Endothelial cell of umbilical vein (primary cell): ENCODE measurements at regions not wholly inside any gene's neighbourhood (a gene's known extent, or its start where the extent isn't known, plus 50 kb on each side); places are given as distances from the start of the nearest gene placed in this dataset.

ENCODE experiments used
- BruUV-seq: library from RNA; stranded (reverse); fragments of 400-500 nt; replicated peaks from 2 replicates; lab custom pipeline; 2021; lab: Mats Ljungman, UMichigan
- CTCF ChIA-PET: fragments of 300-600, 350-600 bp; sonication (Branson Sonifier 250); formaldehyde crosslinking; loops from one replicate; lab custom pipeline; 2021; ENCODE audit warnings: antibody characterized with exemption, inconsistent platforms; lab: Charles Lee
- POLR2A ChIA-PET: fragments of 300-600, 350-600 bp; sonication (Branson Sonifier 250); formaldehyde crosslinking; loops from one replicate; lab custom pipeline; 2021; ENCODE audit warnings: antibody characterized with exemption, inconsistent platforms; lab: Charles Lee
- DNase-seq: peaks from one replicate; pipeline ENCODE4 v3.0.0-alpha.2; 2011; ENCODE audit warnings: low read depth, low spot score
- FAIRE-seq: peaks from 2 replicates; lab custom pipeline; 2011; peaks lifted over from hg19 to GRCh38; lab: Jason Lieb, UNC
- H2AFZ ChIP-seq: 2 replicates; pipeline ENCODE4 v1.6.0; 2012; ENCODE audit warnings: low read depth, low read length, control low read depth, inconsistent platforms
- H3K27ac ChIP-seq: 2 replicates; pipeline ENCODE4 v1.5.1; 2011; ENCODE audit warnings: low read depth, mild to moderate bottlenecking, control low read depth, low read length, moderate library complexity; ENCODE audit not compliant: insufficient read depth
- H3K27me3 ChIP-seq, 2 experiments: 2 replicates each; pipeline versions ENCODE4 v1.6.0 to v1.6.1; 2011; ENCODE audit warnings: low read length in 2 of 2, mixed read lengths in 1 of 2; ENCODE audit not compliant: control insufficient read depth in 2 of 2, insufficient read depth in 2 of 2
- H3K36me3 ChIP-seq, 2 experiments: 2 replicates in 1 of 2; 3 replicates in 1 of 2; pipeline ENCODE4 v1.5.1; 2011; ENCODE audit warnings: low read length in 2 of 2, mild to moderate bottlenecking in 1 of 2, moderate library complexity in 1 of 2; ENCODE audit not compliant: control insufficient read depth in 2 of 2, insufficient read depth in 2 of 2; ENCODE audit errors: extremely low read depth in 1 of 2
- H3K4me1 ChIP-seq: 3 replicates; pipeline ENCODE4 v1.5.1; 2011; ENCODE audit warnings: mild to moderate bottlenecking, low read length; ENCODE audit not compliant: control insufficient read depth, insufficient read depth; ENCODE audit errors: extremely low read depth
- H3K4me2 ChIP-seq: 2 replicates; pipeline ENCODE4 v1.6.1; 2011; ENCODE audit warnings: low read length, control low read depth, mixed read lengths; ENCODE audit not compliant: insufficient read depth
- H3K4me3 ChIP-seq, 3 experiments: fragments of 200-600 bp in 1 of 3; sonication (generic), shearing (Covaris generic) in 1 of 3; replicated peaks in 1 of 3; 2 replicates each; pipeline ENCODE4 v1.5.1; 2011 to 2016; ENCODE audit warnings: control low read depth in 3 of 3, low read length in 3 of 3, mild to moderate bottlenecking in 2 of 3, inconsistent platforms in 1 of 3, low read depth in 1 of 3, moderate library complexity in 1 of 3; ENCODE audit not compliant: insufficient read depth in 1 of 3
- H3K79me2 ChIP-seq: 2 replicates; pipeline ENCODE4 v1.6.0; 2012; ENCODE audit warnings: low read length, inconsistent platforms; ENCODE audit not compliant: control insufficient read depth, insufficient read depth
- H3K9ac ChIP-seq: replicated peaks from 2 replicates; pipeline ENCODE3; 2011; ENCODE audit warnings: low read length, control low read depth; ENCODE audit not compliant: insufficient read depth; ENCODE audit errors: extremely low read depth
- H3K9me1 ChIP-seq: replicated peaks from 3 replicates; pipeline ENCODE4 v1.6.0; 2011; ENCODE audit warnings: mild to moderate bottlenecking, low read length; ENCODE audit not compliant: control insufficient read depth, insufficient read depth; ENCODE audit errors: extremely low read depth
- H3K9me3 ChIP-seq: replicated peaks from 2 replicates; pipeline ENCODE4 v1.5.1; 2012; ENCODE audit warnings: low read length, inconsistent platforms; ENCODE audit not compliant: control insufficient read depth, insufficient read depth
- H4K20me1 ChIP-seq: replicated peaks from 2 replicates; pipeline ENCODE3; 2011; ENCODE audit warnings: mild to moderate bottlenecking, low read length; ENCODE audit not compliant: control insufficient read depth, insufficient read depth; ENCODE audit errors: extremely low read depth
- EZH2 ChIP-seq: IDR thresholded peaks from 2 replicates; pipeline ENCODE4 v1.6.1; 2012; ENCODE audit warnings: borderline replicate concordance, low read depth, mild to moderate bottlenecking, moderate library complexity, low read length, inconsistent platforms; ENCODE audit not compliant: severe bottlenecking
- FOS ChIP-seq: IDR thresholded peaks from 2 replicates; pipeline ENCODE4 v1.6.1; 2011; ENCODE audit warnings: mild to moderate bottlenecking, low read length, moderate library complexity, borderline replicate concordance; ENCODE audit not compliant: insufficient read depth
- GATA2 ChIP-seq: IDR thresholded peaks from 2 replicates; pipeline ENCODE4 v1.7.0; 2011; ENCODE audit warnings: low read depth, mild to moderate bottlenecking, moderate library complexity, mixed read lengths, low read length; ENCODE audit not compliant: insufficient read length, insufficient read depth
- JUN ChIP-seq: IDR thresholded peaks from 2 replicates; pipeline ENCODE4 v1.6.1; 2011; ENCODE audit warnings: borderline replicate concordance, low read depth; ENCODE audit not compliant: insufficient read length, insufficient read depth
- MYC ChIP-seq: IDR thresholded peaks from one replicate; pipeline ENCODE4 v1.6.1; 2011; ENCODE audit warnings: mild to moderate bottlenecking, low read depth, low read length
- POLR2A ChIP-seq: IDR thresholded peaks from 2 replicates; pipeline ENCODE4 v1.6.1; 2012; ENCODE audit warnings: low read depth, mild to moderate bottlenecking, control low read depth, low read length
- POLR2AphosphoS5 ChIP-seq: IDR thresholded peaks from 2 replicates; pipeline ENCODE4 v1.6.1; 2012; ENCODE audit warnings: low read depth, mild to moderate bottlenecking, control low read depth, low read length, moderate library complexity; ENCODE audit not compliant: insufficient read depth
- dilution Hi-C: fragments of 300-500 bp; cut with MboI; formaldehyde crosslinking; loops from one replicate; pipeline ENCODE4 v1.15.0; 2019; ENCODE audit warnings: low sequenced_read_pairs; ENCODE audit not compliant: extremely low pct_ligation_motif_present
- intact Hi-C: fragments of 100-400 bp; cut with micrococcal nuclease; formaldehyde crosslinking; loops from one replicate; pipeline ENCODE4 v1.10.0; 2022
- TF ChIP-seq, protein P1 (sequence below), 2 donors: IDR thresholded peaks; 1 replicate in 1 of 2; 2 replicates in 1 of 2; pipeline ENCODE4 v1.5.1; 2011; ENCODE audit warnings: low read length in 2 of 2, mild to moderate bottlenecking in 2 of 2, moderate library complexity in 2 of 2, control low read depth in 1 of 2, inconsistent platforms in 1 of 2, low read depth in 1 of 2; ENCODE audit not compliant: insufficient read depth in 1 of 2; ENCODE audit errors: extremely low read depth in 1 of 2
- TF ChIP-seq, protein P2 (sequence below): IDR thresholded peaks from 2 replicates; pipeline ENCODE4 v1.6.1; 2011; ENCODE audit not compliant: insufficient read depth, insufficient read length

DNA sequence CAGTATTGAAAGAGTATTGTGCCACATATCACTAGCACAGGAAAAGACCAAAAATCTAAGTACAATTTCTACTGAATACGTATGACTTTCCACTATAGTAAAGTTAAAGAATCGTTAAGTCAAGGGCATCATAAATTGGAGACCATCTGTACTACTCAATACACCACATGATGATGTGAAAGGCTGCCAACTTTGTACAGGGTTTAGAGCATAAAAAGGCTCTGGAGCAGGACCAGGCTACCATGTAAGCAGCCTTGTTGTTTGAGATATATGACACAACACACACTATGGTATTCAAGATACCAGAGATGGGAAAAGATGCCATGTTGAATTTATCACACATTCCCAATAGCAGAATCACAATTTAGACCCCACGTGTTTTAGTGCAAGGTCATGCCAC, 294.9 kb upstream of the TRPC5 start:
- FAIRE-seq: no peak

More for the DNA sequence above, 294.9 kb upstream of the TRPC5 start:
- no peaks in the 10 kb centered on the region for H4K20me1 ChIP-seq
- ChIA-PET POLR2A (no interaction called here), CTCF (no interaction called here)
- no peaks in the 10 kb centered on the region for H3K36me3 ChIP-seq
- H2AFZ ChIP-seq: no peak overlapping the region
- TF ChIP-seq GATA2 (no peak), MYC (no peak), POLR2A (no peak), POLR2AphosphoS5 (no peak), JUN (no peak), EZH2 (no peak), FOS (no peak)
- TF ChIP-seq, protein P1, sequence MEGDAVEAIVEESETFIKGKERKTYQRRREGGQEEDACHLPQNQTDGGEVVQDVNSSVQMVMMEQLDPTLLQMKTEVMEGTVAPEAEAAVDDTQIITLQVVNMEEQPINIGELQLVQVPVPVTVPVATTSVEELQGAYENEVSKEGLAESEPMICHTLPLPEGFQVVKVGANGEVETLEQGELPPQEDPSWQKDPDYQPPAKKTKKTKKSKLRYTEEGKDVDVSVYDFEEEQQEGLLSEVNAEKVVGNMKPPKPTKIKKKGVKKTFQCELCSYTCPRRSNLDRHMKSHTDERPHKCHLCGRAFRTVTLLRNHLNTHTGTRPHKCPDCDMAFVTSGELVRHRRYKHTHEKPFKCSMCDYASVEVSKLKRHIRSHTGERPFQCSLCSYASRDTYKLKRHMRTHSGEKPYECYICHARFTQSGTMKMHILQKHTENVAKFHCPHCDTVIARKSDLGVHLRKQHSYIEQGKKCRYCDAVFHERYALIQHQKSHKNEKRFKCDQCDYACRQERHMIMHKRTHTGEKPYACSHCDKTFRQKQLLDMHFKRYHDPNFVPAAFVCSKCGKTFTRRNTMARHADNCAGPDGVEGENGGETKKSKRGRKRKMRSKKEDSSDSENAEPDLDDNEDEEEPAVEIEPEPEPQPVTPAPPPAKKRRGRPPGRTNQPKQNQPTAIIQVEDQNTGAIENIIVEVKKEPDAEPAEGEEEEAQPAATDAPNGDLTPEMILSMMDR (IDR thresholded peaks at IDR 0.05; ENCODE audit: extremely low read depth in 1 of 2, insufficient read depth in 1 of 2, low read depth in 1 of 2, low read length in 2 of 2): no peak
- TF ChIP-seq, protein P2, sequence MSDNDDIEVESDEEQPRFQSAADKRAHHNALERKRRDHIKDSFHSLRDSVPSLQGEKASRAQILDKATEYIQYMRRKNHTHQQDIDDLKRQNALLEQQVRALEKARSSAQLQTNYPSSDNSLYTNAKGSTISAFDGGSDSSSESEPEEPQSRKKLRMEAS: no peak
- no TSS peak for BruUV-seq
- H3K9me3 ChIP-seq: no peaks in the 10 kb centered on the region
- H3K4me3 ChIP-seq: no peak overlapping the region
- H3K4me1 ChIP-seq: no peaks in the 10 kb centered on the region
- H3K9ac ChIP-seq: no peak overlapping the region
- H3K4me2 ChIP-seq: no peak overlapping the region
- H3K27me3 ChIP-seq: no peaks in the 10 kb centered on the region
- H3K9me1 ChIP-seq: no peaks in the 10 kb centered on the region
- no peaks in the 10 kb centered on the region for H3K79me2 ChIP-seq
- no peak for DNase-seq
- no peak overlapping the region for H3K27ac ChIP-seq
- dilution Hi-C loops: no loop called here
- intact Hi-C loops: no loop called here
